Stimulated activated naive CD8-positive, alpha-beta T cell treated with anti-CD3 and anti-CD28 coated beads, Interleukin-15, Interleukin-2, amounts not matched to agents 100 U/mL and 50 U/mL, for 24 hours (primary cell): ENCODE measurements at regions not wholly inside any gene's neighbourhood (a gene's known extent, or its start where the extent isn't known, plus 50 kb on each side); places are given as distances from the start of the nearest gene placed in this dataset.

Experiments used
- ATAC-seq: fragments of 150-1000 bp; cut with Tn5 transposase; one replicate; pipeline ENCODE4 v1.10.0; 2021
- DNase-seq: peaks from one replicate; pipeline ENCODE4 v3.0.0; 2021

DNA sequence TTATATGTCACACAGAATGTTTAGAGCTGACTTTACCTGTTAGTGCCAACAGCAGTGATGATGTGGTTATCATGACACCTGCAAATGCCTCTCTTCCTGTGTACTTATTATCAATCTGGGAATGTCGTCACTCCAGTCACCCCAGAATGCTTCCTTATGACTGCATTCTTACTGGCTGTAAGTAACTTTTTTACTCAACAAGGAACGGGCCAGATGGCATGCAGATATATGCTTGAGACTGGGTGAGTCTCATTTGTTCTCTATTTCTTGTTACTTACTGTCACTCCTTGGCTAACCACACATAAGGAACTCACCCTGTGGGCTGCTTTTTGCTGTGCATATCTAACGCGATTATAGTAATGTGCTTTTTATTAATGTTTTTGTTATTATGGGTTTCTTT, 385.5 kb upstream of the MEF2C start:
- ATAC-seq (no peak), DNase-seq (no peak)

GRCh38 chr5:89267788-89268187, 384.8 kb upstream of the MEF2C start:
- ATAC-seq, result no peak

GRCh38 chr5:89265511-89266179, 382.7 kb upstream of the MEF2C start:
- no peak for ATAC-seq
- no peak for DNase-seq

More at GRCh38 chr5:89267788-89268187, 384.8 kb upstream of the MEF2C start:
- DNase-seq, result no peak

DNA sequence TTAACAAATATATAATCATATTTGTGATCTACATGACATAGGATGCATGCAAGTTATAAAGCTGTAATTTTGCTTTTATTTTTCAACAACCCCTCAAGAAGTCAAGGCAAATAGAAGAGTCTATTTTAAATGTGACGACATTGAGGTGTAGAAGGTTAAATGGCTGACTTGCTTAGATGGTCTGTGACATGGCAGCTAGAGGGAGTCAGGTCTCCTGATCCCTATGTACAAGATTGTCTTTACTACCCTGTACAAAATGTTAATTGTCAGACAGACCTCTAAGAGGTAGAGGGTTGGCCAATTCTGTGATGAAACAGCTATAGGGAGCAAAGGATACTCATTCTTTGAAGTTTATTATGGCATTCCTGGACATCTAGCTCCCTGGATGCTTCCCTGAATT, 380.9 kb upstream of the MEF2C start:
- DNase-seq (no peak), ATAC-seq (no peak)

DNA sequence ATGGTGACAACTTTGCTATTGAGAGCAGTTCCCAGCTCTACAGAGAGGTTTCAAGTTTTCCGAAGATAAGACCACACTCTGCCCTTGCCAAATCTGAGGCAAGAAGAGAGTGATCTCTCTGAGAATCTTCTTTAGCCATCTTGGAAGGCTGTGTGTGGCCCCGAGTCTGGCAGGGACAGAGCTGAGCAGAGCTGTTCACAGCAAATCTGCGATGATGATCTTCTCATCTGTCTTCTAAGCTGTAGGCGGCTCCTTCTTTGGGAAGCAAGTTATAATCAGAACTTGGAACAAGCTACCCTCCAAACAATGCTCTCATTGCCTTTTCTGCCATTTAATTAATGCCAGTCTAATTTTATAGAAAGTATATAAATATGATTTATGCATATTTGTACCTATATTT, 379.0 kb upstream of the MEF2C start:
- ATAC-seq (no peak), DNase-seq (no peak)

DNA sequence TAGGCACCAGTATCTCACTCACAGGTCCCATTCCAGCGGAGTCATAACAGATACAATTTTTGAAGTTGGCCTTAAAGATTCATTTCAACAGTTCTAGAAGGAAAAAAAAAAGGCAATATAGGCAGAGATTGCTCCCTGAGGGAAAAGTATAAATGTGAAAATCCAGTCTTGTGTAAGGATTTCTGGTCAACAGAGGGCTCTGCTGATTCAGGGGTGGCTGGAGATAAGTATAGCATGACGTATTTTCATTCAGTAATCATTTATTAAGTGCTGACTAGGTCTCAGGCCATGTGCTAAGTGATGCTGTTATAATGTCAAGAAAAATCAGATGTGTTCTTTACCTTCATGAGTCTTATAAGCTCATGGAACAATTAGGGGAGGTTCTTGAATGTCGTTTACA, 377.3 kb upstream of the MEF2C start:
- DNase-seq (no peak), ATAC-seq (no peak)

DNA sequence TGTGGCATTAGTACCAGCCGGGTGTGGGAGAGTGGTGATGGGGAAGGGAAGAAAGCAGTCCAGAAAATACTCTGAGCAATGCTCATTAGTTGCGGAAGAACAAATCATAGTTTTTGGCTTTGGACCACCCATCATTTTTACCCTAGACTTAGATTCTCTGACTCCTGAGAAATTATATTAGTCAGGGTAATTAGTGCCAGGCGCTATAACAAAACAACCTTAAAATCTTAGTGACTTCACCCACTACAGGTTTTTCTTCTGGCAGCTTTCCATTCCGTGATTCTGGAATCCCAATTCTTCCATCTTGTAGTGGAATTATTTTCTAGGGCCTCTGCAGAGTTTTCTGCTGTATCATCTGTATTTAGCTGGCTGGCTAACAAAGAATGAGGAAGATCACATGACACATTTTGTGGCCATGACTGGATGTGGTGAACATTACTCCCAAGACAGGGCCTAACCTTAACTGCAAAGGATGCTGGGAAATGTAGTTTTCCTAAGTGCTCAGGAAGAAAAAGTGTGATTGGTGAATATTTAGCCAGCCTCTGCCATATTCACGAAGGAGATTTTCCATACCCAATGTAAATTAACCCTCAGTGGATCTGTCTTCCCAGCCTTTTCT, 373.0 kb upstream of the MEF2C start:
- no peak for DNase-seq
- no peak for ATAC-seq

- no peak for DNase-seq
- no peak for ATAC-seq
Measured at GRCh38 chr5:89253666-89254352, 370.8 kb upstream of the MEF2C start.

- DNase-seq, result no peak
- no peak for ATAC-seq
Measured at GRCh38 chr5:89246864-89247263, 363.9 kb upstream of the MEF2C start.

- DNase-seq (no peak), ATAC-seq (no peak)
Measured at GRCh38 chr5:89246252-89246651, 363.3 kb upstream of the MEF2C start.

DNA sequence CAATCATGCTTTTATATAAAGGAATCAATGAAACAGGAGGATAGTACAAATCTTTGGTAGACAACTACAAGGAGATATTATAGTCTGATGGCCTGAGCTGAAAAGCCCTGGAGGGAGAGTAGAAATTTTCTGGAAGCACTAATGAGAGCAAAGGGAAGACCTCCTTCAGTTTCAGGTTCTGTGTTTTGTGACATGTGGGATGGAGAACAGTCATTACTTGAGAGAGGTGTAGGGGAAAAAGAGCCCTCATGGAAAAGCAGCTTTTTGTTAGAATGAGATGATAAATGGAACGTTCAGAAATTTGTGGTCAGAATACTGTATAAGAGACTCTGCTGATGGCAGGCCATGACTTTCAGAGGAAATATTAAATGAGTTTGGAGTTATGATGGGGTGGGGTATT, 360.6 kb upstream of the MEF2C start:
- DNase-seq (no peak), ATAC-seq (peak; percentile 40)

DNA sequence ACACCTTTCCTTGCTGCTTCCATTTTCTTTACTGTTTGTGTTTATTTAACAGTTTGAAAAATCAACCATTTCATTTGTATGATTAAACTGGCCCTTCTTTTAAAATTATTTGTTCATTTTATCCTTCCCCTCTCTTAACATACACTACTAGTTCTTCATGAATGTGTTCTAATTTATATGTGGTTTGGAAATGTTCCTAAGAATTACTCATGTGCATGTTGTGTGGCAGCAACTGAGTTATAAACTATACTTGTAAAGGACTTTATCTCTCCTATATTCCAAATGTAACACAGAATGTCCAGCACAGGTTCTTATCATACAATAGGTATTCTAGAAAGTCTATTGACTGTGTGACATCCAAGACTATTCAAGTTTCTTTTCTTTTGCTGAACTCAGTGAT, 358.2 kb upstream of the MEF2C start:
- DNase-seq, result no peak
- ATAC-seq, result no peak

- DNase-seq, result no peak
Measured at GRCh38 chr5:89236900-89237299, 353.9 kb upstream of the MEF2C start.

DNA sequence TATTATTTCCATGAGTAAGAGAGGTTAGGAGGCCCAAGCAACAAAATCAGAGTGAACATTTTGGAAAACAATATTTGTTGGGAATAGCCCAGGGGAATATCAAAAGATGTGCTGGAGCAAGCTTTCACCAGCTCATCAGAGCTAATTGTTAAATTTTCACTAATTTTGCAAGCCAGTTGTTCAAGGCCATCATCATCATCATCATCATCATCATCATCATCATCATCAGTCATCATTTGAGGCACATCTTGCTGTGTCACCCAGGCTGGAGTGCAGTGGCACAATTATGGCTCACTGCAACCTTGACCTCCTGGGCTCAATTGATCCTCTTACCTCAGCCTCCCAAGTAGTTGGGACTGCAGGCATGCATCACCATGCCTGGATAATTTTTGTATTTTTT, 350.5 kb upstream of the MEF2C start:
- no peak for ATAC-seq
- DNase-seq, result no peak

More at GRCh38 chr5:89236900-89237299, 353.9 kb upstream of the MEF2C start:
- ATAC-seq, result no peak

DNA sequence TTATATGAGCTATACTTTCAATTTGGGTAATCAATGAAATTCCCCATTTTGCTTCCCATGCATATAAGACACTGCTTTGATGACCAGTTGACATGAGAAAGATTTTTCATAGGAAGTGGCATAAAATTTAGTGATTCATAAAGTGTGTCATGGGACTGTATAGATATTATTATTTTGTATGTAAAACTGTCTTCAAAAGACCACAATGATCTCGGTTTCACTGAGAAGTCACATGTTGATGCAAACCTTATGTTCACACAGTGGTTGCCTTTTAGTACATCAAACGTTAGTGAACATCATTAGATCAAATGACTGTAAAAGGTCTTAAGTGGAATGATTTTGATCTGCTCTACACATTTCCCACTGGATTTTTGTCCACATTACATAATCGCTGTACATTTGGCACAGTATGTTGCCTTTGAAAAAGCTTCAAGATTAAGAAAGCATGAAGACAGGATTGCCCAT, 349.2 kb upstream of the MEF2C start:
- ATAC-seq (peak; percentile 55), DNase-seq (no peak)

DNA sequence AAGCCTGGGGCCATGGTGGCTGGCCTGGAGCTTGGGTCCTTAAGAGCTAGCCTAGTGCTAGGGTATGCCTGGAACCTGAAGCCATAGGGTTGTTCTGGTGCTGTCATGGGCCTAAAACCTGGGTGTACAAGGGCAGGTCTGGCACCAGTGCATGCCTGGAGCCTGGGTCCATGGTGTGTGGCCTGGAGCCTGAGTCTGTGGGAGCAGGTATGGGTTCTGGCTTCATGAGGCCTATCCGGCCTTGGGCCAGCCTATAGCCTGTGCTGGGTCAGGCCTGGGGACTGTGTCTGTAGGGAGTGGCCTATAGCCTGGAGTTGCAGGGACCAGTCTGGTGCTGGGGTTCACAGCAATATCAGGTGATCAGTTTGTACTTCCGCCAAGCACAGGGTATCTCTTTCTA, 347.2 kb upstream of the MEF2C start:
- DNase-seq (no peak), ATAC-seq (peak; percentile 52)

- DNase-seq (no peak), ATAC-seq (no peak)
Measured at GRCh38 chr5:89229331-89230070, 346.5 kb upstream of the MEF2C start.

- ATAC-seq (no peak), DNase-seq (no peak)
Measured at GRCh38 chr5:89228355-89228754, 345.4 kb upstream of the MEF2C start.

DNA sequence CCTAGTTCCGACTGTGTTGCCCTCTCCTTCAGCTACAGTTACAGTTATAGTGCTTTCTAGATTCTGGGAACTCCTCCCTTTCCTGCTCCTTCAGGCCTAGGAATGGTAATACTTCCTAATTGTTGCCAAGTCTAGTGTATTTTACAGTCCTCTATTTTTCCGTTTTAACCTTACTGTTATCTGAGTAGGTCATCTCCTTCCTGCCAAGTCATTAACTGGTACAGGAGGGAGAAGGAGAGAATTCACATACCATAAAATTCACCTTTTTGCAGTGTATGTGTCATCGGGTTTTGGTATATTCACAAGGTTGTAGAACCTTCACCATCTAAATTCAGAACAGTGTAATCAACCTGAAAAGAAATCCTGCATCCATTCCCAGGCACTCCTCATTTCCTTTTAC, 335.4 kb upstream of the MEF2C start:
- ATAC-seq (no peak), DNase-seq (no peak)

DNA sequence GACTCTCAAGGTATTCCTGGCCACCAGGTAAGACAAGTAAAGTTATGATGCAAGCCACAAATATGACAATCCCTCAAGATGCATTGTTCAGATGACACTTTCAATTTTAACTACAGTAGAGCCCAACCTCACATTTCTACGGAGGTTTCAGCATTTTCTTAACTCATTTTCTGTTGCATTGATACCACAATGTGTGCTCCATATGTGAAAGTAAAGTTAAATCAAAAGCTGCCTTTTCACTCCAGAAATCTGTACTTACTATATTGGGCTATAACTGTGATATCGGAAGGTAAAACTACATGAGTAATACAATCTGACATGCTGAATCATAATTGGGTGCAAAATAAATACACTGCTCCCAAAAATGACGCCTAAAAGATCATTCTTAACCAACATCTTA, 333.6 kb upstream of the MEF2C start:
- no peak for DNase-seq
- ATAC-seq, result no peak

GRCh38 chr5:89213573-89213972, 330.6 kb upstream of the MEF2C start:
- no peak for ATAC-seq
- DNase-seq, result no peak

DNA sequence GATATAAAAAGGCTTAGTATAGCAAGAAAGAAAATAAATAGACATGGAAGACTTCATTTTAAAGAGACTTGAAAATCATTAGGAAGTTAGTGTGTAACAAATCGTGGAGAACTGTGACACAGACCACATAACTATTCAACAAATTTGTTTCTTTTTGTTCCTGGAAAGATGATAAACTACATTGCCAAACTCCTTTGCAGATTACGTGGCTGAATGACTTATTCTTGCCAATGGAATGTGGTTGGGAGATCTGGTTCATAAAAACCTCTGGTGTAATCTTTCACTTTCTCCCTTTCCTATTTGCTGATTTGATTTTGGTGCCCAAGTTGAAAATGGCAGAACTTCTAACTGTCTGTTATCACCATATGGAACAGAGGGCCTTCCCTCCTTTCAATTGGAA, 328.9 kb upstream of the MEF2C start:
- DNase-seq (no peak), ATAC-seq (no peak)

- DNase-seq (no peak), ATAC-seq (no peak)
Measured at GRCh38 chr5:89208811-89209210, 325.8 kb upstream of the MEF2C start.
